HepG2 (cell line): ENCODE measurements at regions not wholly inside any gene's neighbourhood (a gene's known extent, or its start where the extent isn't known, plus 50 kb on each side); places are given as distances from the start of the nearest gene placed in this dataset.

Experiments used
- ATAC-seq: fragments of 200-7000 bp; cut with Tn5 transposase; 3 replicates; pipeline ENCODE4 v1.9.1; 2020; ENCODE audit warnings: mild to moderate bottlenecking, moderate library complexity
- BruUV-seq: library from RNA; stranded (reverse); fragments of 400-500 nt; replicated peaks from 2 replicates; lab custom pipeline; 2021; lab: Mats Ljungman, UMichigan
- CTCF ChIA-PET: fragments of 300-600 bp; formaldehyde crosslinking; extraction: SDS; loops from one replicate; lab custom pipeline; 2021; ENCODE audit warnings: low total read pairs, inconsistent platforms, low intra/inter-chr PET ratio; lab: Yijun Ruan, JAX
- POLR2A ChIA-PET: fragments of 350-600 bp; sonication (Branson Sonifier 250); formaldehyde crosslinking; loops from one replicate; lab custom pipeline; 2020; ENCODE audit warnings: antibody characterized with exemption, inconsistent platforms; lab: Yijun Ruan, JAX
- DNase-seq: peaks from one replicate; pipeline ENCODE4 v3.0.0-alpha.2; 2015; ENCODE audit warnings: low spot score
- FAIRE-seq: peaks from 3 replicates; lab custom pipeline; 2011; peaks lifted over from hg19 to GRCh38; lab: Jason Lieb, UNC
- H2AFZ ChIP-seq: one replicate; pipeline ENCODE4 v1.6.1; 2011; ENCODE audit warnings: low read length, inconsistent platforms
- H3K27ac ChIP-seq: fragments of 300-600 bp; 3 replicates; pipeline ENCODE4 v1.8.0; 2011; ENCODE audit warnings: mixed run types, mild to moderate bottlenecking, mixed read lengths, low read length, inconsistent platforms; ENCODE audit not compliant: insufficient read depth; ENCODE audit errors: extremely low read length
- H3K27me3 ChIP-seq, 2 experiments: fragments of 200-600 bp in 1 of 2; 2 replicates in 1 of 2; 3 replicates in 1 of 2; pipeline versions ENCODE4 v1.6.0 to v1.8.0; 2011; ENCODE audit warnings: low read length in 2 of 2, mild to moderate bottlenecking in 2 of 2, moderate library complexity in 2 of 2, inconsistent platforms in 1 of 2; ENCODE audit not compliant: insufficient read depth in 2 of 2, control insufficient read depth in 1 of 2
- H3K36me3 ChIP-seq, 2 experiments: fragments of 200-600 bp in 1 of 2; replicated peaks in 1 of 2; 2 replicates in 1 of 2; 3 replicates in 1 of 2; pipeline versions ENCODE4 v1.5.1 to v1.8.0; 2011; ENCODE audit warnings: low read length in 2 of 2, inconsistent platforms in 1 of 2; ENCODE audit not compliant: insufficient read depth in 2 of 2, control insufficient read depth in 1 of 2
- H3K4me1 ChIP-seq: 2 replicates; pipeline ENCODE4 v1.5.1; 2012; ENCODE audit warnings: low read length, inconsistent platforms; ENCODE audit not compliant: insufficient read depth
- H3K4me2 ChIP-seq: 2 replicates; pipeline ENCODE4 v1.6.0; 2011; ENCODE audit warnings: low read depth, low read length, inconsistent platforms
- H3K4me3 ChIP-seq, 3 experiments: fragments of 200-600 bp in 1 of 3; sonication (generic), shearing (Covaris generic) in 1 of 3; replicated peaks in 1 of 3; 2 replicates each; pipeline ENCODE4 v1.5.1; 2011 to 2016; ENCODE audit warnings: low read length in 3 of 3, inconsistent platforms in 2 of 3, low read depth in 2 of 3, mild to moderate bottlenecking in 2 of 3, control low read depth in 1 of 3, mixed read lengths in 1 of 3; ENCODE audit not compliant: insufficient read depth in 1 of 3
- H3K79me2 ChIP-seq: one replicate; pipeline ENCODE4 v1.6.1; 2011; ENCODE audit warnings: low read length, inconsistent platforms; ENCODE audit not compliant: insufficient read depth
- H3K9ac ChIP-seq: 2 replicates; pipeline ENCODE4 v1.6.0; 2011; ENCODE audit warnings: mild to moderate bottlenecking, low read depth, low read length, inconsistent platforms; ENCODE audit not compliant: insufficient read depth
- H3K9me3 ChIP-seq: 2 replicates; pipeline ENCODE4 v1.5.1; 2012; ENCODE audit warnings: mild to moderate bottlenecking, low read length
- H4K20me1 ChIP-seq: 2 replicates; pipeline ENCODE4 v1.6.0; 2011; ENCODE audit warnings: inconsistent platforms, mild to moderate bottlenecking, low read length, moderate library complexity; ENCODE audit not compliant: insufficient read depth
- ADNP ChIP-seq: sonication (generic); formaldehyde crosslinking; IDR thresholded peaks from 2 replicates; pipeline ENCODE4 v1.4.0; 2020; ENCODE audit warnings: missing genetic modification reagents
- ATM ChIP-seq: fragments of 450-650 bp; IDR thresholded peaks from 2 replicates; pipeline ENCODE4 v1.7.1; 2017; ENCODE audit warnings: mild to moderate bottlenecking, borderline replicate concordance
- NR2F1 ChIP-seq, 2 experiments: fragments of 450-650 bp in 1 of 2; formaldehyde crosslinking in 1 of 2; IDR thresholded peaks; 2 replicates each; pipeline versions ENCODE4 v1.5.0 to v1.6.1; 2016 to 2020; ENCODE audit warnings: mild to moderate bottlenecking in 1 of 2, missing compliant biosample characterization in 1 of 2, missing genetic modification reagents in 1 of 2, moderate library complexity in 1 of 2
- NR3C1 ChIP-seq: sonication (generic); formaldehyde crosslinking; IDR thresholded peaks from 2 replicates; pipeline ENCODE4 v1.4.0; 2020; ENCODE audit warnings: missing genetic modification reagents
- SCMH1 ChIP-seq: sonication (generic); formaldehyde crosslinking; IDR thresholded peaks from 2 replicates; pipeline ENCODE4 v1.9.0; 2021; ENCODE audit warnings: missing genetic modification reagents, mild to moderate bottlenecking, borderline replicate concordance
- SMAD3 ChIP-seq: sonication (generic); formaldehyde crosslinking; IDR thresholded peaks from 2 replicates; pipeline ENCODE4 v1.4.0; 2020; ENCODE audit warnings: missing genetic modification reagents
- TSC22D2 ChIP-seq: sonication (generic); formaldehyde crosslinking; IDR thresholded peaks from 2 replicates; pipeline ENCODE4 v1.5.1; 2020; ENCODE audit warnings: missing genetic modification reagents, mild to moderate bottlenecking, borderline replicate concordance
- ZNF652 ChIP-seq: IDR thresholded peaks from 2 replicates; pipeline ENCODE4 v1.6.1; 2016; ENCODE audit warnings: low read depth, borderline replicate concordance
- ZNF746 ChIP-seq: sonication (generic); formaldehyde crosslinking; IDR thresholded peaks from 2 replicates; pipeline ENCODE4 v1.8.0; 2022; ENCODE audit warnings: mild to moderate bottlenecking, missing genetic modification reagents
- WGBS: methylation state at CpG from one replicate; pipeline ENCODE4 v1.1.6; 2017; ENCODE audit warnings: low lambda C conversion rate; 5-methylcytosine and 5-hydroxymethylcytosine counted together
- in situ Hi-C: cut with HindIII; loops from 2 replicates; pipeline ENCODE4 v1.10.0; 2017; ENCODE audit warnings: low pct_unique_long_range_greater_than_20kb; ENCODE audit not compliant: extremely low pct_ligation_motif_present
- intact Hi-C: fragments of 100-400 bp; cut with micrococcal nuclease; formaldehyde crosslinking; loops from one replicate; pipeline ENCODE4 v1.10.0; 2022; ENCODE audit not compliant: unreplicated experiment
- TF ChIP-seq, protein P1 (sequence below): sonication (generic); formaldehyde crosslinking; IDR thresholded peaks from 2 replicates; pipeline ENCODE4 v1.8.0; 2022; ENCODE audit warnings: mild to moderate bottlenecking, missing genetic modification reagents, moderate library complexity

DNA sequence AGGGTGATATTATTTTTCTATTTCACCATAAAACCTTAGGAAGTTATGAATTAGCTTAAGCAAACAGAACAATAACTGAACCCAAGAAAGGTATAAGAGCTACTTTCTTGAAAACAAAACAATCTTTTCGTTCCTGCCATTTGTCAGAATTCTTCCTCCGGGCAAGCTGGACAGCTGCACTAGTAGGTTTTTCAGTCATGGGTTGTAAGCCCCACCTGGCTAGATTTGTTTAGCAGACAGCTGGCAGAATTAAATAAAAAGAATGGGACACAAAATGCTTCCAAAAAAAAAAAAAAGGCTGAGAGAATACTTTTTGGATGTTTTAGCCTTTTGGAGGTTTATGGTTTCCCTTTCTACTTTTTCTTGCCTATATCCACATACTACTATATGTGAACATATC is 694.1 kb downstream of the ARHGAP15 start:
- BruUV-seq: no TSS peak
- intact Hi-C loops (no loop called here), in situ Hi-C loops (no loop called here)
- FAIRE-seq (no peak), ATAC-seq (no peak), DNase-seq (no peak)
- TF ChIP-seq TSC22D2 (CRISPR knock-in tag) (no peak), ZNF746 (CRISPR knock-in tag) (no peak), ADNP (no peak), SCMH1 (CRISPR knock-in tag) (no peak), NR3C1 (CRISPR knock-in tag) (no peak), ZNF652 (CRISPR knock-in tag) (no peak), NR2F1 (CRISPR knock-in tag; IDR thresholded peaks at IDR 0.05) (no peak), SMAD3 (no peak), ATM (no peak)
- TF ChIP-seq, protein P1, sequence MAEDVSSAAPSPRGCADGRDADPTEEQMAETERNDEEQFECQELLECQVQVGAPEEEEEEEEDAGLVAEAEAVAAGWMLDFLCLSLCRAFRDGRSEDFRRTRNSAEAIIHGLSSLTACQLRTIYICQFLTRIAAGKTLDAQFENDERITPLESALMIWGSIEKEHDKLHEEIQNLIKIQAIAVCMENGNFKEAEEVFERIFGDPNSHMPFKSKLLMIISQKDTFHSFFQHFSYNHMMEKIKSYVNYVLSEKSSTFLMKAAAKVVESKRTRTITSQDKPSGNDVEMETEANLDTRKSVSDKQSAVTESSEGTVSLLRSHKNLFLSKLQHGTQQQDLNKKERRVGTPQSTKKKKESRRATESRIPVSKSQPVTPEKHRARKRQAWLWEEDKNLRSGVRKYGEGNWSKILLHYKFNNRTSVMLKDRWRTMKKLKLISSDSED (CRISPR knock-in tag): no peak
- Histone ChIP-seq H3K79me2 (no peaks in the 10 kb centered on the region), H2AFZ (no peak overlapping the region), H4K20me1 (no peaks in the 10 kb centered on the region), H3K9me3 (no peaks in the 10 kb centered on the region), H3K4me2 (no peak overlapping the region), H3K36me3 (no peaks in the 10 kb centered on the region), H3K27ac (no peak overlapping the region), H3K27me3 (no peaks in the 10 kb centered on the region), H3K4me3 (no peak overlapping the region), H3K4me1 (no peaks in the 10 kb centered on the region), H3K9ac (no peak overlapping the region)
- ChIA-PET POLR2A (no interaction called here), CTCF (no interaction called here)
- 31% methylated on average over 2 of the region's 2 CpGs for WGBS
